Kidney tubule cell (primary cell): ENCODE measurements at regions not wholly inside any gene's neighbourhood (a gene's known extent, or its start where the extent isn't known, plus 50 kb on each side); places are given as distances from the start of the nearest gene placed in this dataset.

ENCODE experiments used
- DNase-seq: peaks from one replicate; pipeline ENCODE4 v3.0.0-alpha.2; 2018; ENCODE audit warnings: low spot score

DNA sequence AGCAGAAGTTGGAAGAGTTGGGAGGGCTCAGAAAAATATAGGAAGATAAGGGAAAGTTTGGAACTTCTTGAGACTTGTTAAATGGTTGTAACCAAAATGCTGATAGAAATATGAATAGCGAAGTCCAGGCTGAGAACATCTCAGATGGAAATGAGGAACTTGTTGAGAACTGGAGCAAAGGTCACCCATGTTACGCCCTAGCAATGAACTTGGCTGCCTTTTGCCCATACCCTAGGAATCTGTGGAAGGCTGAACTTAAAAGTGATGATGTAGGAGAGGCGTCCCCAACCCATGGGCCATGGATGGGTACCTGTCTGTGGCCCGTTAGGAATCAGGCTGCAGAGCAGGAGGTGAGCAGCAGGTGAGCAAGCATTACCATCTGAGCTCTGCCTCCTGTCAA, 347.8 kb downstream of the ARL4A start:
- no peak for DNase-seq

DNA sequence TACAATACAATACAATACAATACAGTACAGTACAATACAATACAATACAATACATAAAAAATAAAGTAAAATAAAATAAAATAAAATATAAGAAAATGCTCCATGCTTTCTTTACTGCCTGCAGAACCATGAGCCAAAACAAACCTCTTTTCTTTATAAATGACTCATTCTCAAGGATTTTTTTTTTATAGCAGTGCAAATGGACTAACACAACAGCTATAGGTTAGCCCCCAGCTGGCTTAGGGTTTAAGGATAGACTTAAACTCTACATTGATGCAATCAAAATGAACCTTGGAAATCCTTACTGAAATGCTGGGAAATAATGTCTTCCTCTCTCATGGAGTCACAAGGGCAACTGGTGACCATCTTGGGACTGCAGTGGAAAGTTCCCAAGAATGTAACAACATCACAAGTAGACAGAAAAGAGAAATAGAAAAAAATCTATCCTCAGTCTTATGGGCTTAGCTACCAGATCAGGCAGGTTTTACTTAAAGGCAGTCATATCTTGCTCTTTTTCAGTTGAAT, 348.9 kb downstream of the ARL4A start:
- no peak for DNase-seq

- DNase-seq = no peak
These were observed 349.8 kb downstream of the ARL4A start for GRCh38 chr7:13037216-13037615.

DNA sequence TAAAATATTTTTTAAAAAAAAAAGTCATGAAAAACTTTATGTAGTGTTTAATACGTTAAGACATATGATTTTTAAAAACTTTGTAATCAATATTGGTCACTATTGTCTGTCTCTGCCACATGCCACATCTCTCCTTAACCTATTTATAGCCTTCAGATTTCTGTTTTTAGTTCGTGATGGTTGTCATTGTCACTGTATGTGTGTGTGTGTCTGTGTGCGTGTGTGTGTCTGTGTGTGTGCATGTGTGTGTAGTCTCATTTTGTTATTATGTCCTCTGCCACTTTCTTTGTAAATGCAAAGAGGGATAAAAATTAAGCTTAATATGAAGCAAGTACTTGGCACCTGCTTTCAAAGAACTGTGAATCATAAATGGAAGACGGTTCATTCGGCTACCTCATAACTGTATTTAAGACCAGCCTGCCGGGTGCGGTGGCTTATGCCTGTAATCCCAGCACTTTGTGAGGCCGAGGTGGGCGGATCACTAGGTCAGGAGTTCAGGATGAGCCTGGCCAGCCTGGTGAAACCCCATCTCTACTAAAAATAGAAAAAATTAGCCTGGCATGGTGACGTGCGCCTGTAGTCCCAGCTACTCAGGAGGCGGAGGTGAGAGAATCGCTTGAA, 354.0 kb downstream of the ARL4A start:
- DNase-seq = peak; percentile 16

GRCh38 chr7:13042605-13043236, 355.3 kb downstream of the ARL4A start:
- peak; percentile 58 for DNase-seq

GRCh38 chr7:13044309-13044708, 356.9 kb downstream of the ARL4A start:
- DNase-seq = no peak

GRCh38 chr7:13047061-13047460, 359.6 kb downstream of the ARL4A start:
- DNase-seq = no peak

DNA sequence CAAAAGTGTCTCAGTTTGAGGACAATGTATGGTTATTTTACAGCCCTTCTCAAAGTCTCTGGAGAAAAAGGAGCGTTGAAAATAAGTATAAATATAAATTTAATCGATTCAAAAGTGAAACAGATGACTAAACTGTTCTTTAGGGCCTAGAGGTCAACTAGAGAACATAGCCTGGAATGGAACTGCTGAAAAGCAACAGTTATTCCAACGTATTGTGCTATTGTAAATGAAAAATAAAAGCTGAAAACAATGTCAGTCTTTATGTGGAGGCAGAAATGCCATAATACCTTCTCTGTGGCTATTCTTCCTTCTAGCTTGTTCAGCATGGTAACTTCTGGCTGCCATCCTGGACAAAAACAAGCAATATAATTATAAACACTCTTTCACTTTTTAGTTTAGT, 362.5 kb downstream of the ARL4A start:
- DNase-seq = no peak

GRCh38 chr7:13050703-13051102, 363.3 kb downstream of the ARL4A start:
- DNase-seq = no peak

DNA sequence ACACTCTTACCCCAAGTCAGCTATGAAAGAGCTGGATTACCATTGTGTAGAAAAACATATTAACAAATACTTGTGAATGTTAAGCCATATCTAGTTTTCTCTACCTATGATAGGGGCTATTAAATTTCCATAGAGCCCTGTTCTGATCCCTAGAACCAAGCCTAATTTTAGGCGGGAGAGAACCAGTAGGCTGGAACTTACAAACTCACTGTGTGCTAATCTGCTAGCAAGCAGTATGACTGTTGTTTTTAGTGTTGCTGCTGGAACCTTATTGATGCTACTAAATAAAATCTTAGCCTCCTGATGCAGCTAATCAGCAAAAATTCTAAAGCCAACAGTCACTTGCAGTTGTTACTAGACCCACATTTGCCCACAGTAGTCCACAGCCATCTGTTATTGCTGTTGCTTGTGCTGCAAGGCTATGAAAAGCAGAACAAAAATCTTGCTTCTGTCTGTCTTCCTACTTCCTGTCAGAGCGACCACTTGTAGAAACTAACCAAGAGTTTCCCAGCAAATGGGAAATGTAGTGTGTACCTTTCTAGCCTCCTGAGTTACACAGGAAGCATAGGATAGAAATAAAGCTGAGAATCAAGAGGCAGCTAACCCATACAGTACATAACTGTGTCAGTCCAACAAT, 368.4 kb downstream of the ARL4A start:
- DNase-seq = no peak

GRCh38 chr7:13057462-13058200, 370.2 kb downstream of the ARL4A start:
- no peak for DNase-seq

DNA sequence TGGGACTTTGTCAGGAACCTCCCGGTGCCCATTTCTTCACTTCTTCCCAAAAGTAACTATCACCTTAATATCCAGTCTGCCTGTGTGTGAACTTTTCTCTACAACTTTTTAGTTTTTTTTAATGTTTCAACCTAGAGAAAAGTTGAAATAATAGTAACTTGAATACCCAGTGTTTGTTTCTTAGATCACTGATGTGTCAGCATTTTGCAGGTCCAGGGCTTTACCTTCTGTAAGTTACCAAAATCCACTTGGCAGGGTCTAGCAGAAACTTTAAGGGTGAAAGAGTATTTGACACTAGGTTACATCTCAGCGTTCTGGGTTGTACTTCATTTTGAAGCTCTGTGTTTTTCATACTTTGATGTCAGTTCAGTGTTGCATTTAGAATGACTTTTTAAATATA, 372.7 kb downstream of the ARL4A start:
- no peak for DNase-seq

GRCh38 chr7:13061115-13061514, 373.7 kb downstream of the ARL4A start:
- no peak for DNase-seq

- peak; percentile 10 for DNase-seq
These were observed 375.2 kb downstream of the ARL4A start for GRCh38 chr7:13062631-13063030.

DNA sequence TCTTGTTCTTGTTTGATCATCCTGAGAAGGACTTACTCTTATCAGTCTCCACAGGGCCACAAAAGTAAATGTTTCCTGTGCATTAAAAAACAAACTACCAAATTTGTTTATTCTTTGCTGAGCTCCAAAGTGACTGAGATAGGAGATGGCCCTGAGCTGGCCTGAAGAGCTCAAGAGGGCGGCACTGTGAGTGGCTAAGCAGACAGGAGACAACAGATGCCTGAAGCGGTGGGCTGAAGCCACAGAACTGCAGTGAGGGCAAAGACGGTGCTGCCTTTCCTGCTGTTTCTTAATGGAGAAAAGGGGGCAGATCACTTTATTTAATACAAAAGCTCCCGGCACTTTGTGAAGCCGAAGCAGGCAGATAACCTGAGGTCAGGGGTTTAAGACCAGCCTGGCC, 379.6 kb downstream of the ARL4A start:
- no peak for DNase-seq

GRCh38 chr7:13068032-13068431, 380.6 kb downstream of the ARL4A start:
- DNase-seq = no peak

DNA sequence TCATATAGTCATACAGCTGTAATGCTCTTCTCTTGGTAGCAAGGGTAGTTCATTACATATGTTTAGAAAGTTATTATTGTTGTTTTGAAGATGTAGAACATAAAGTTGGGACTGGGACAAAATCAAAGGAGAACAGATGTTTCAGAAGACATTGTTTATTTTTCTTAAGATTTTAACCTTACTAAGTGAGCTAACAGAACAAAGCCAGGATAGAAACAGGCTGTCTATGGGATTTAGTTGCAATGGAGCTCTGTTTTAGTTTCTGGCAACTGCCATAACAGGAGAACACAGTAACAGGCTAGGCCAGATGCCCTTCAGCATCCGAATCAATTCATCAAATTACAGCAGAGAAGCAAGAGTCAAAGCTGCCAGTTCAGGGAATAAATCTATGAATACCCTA, 382.4 kb downstream of the ARL4A start:
- no peak for DNase-seq

DNA sequence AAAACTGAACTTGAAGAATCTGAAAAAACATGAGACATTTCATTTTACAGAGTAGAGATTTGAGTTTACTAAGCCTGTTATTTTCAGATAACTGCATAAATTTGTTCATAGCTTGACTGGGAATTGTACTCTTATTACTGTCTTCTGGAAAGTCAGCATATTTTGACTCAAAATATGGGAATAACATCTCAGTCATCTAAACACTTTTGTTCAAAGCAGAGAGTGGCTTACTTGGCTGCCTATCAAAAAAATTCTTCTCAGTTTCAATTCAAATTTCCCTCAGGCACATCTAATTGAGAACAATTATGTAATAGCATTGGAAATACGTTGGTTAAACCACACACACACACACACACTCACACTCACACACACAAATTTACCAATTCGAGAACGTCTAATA, 384.6 kb downstream of the ARL4A start:
- DNase-seq = no peak

- DNase-seq = peak; percentile 15
These were observed 390.0 kb downstream of the ARL4A start for GRCh38 chr7:13077466-13077865.

- no peak for DNase-seq
These were observed 390.7 kb downstream of the ARL4A start for GRCh38 chr7:13078105-13078504.

- DNase-seq = no peak
These were observed 403.5 kb downstream of the ARL4A start for GRCh38 chr7:13090959-13091358.

DNA sequence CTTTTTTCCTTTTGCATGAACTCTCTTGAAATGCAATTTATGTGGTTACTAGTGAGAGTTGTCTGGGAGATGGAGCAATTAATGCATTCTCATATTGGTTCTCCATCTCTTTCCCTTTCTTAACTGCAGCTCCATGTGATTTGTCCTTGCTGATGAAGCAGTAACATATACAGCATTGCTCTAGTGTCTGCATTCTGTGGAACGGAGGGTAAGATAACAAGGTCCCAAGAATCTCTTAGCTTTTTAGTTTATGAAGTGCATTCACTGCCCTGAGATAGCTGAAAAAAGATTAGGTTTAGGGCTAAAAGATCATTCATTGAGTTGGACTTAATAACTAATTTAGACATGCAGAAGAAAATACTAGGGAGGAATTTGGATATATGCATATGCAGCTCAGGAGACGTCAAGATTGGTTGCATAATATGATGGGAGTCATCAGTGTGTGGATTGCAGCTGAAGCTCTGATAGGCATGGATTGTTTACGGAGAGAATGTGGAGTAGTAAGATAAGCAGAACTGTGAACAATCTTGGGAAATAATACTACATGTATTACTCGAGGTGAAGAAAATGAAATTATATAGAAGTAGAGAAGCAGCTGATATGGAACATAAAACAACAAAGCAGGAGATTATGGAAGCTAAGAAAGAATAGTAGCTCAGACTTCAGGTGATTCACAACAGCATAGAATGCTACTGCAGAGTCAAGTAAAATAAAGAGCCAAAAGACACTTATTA, 404.7 kb downstream of the ARL4A start:
- no peak for DNase-seq
